Panc1 (cell line): ENCODE measurements at regions not wholly inside any gene's neighbourhood (a gene's known extent, or its start where the extent isn't known, plus 50 kb on each side); places are given as distances from the start of the nearest gene placed in this dataset.

Experiments
- ATAC-seq: fragments of 200-7000 bp; cut with Tn5 transposase; 2 replicates; pipeline ENCODE4 v1.9.1; 2020; ENCODE audit warnings: mild to moderate bottlenecking, moderate library complexity
- BruUV-seq: library from RNA; stranded (reverse); fragments of 400-500 nt; replicated peaks from 2 replicates; lab custom pipeline; 2021; lab: Mats Ljungman, UMichigan
- CTCF ChIA-PET: fragments of 300-600 bp; sonication (Branson Sonifier 250); formaldehyde crosslinking; loops from one replicate; lab custom pipeline; 2022; ENCODE audit warnings: antibody characterized with exemption; lab: Charles Lee
- POLR2A ChIA-PET: fragments of 300-600 bp; sonication (Branson Sonifier 250); formaldehyde crosslinking; loops from one replicate; lab custom pipeline; 2022; ENCODE audit warnings: antibody characterized with exemption; lab: Charles Lee
- DNase-seq: peaks from one replicate; pipeline ENCODE4 v3.0.0-alpha.2; 2010; ENCODE audit warnings: low read depth, low spot score
- H3K27ac ChIP-seq: 2 replicates; pipeline ENCODE4 v1.5.1; 2011; ENCODE audit warnings: mild to moderate bottlenecking, low read length, inconsistent platforms
- H3K27me3 ChIP-seq: fragments of 200-500 bp; sonication (Bioruptor generic); 2 replicates; pipeline ENCODE4 v1.6.0; 2014; ENCODE audit warnings: low read length, inconsistent platforms; ENCODE audit not compliant: control insufficient read depth, insufficient read depth
- H3K36me3 ChIP-seq: fragments of 200-500 bp; sonication (Bioruptor generic); 2 replicates; pipeline ENCODE4 v1.5.1; 2014; ENCODE audit warnings: inconsistent platforms, mild to moderate bottlenecking, low read length, moderate library complexity; ENCODE audit not compliant: control insufficient read depth, insufficient read depth
- H3K4me1 ChIP-seq: 2 replicates; pipeline ENCODE4 v1.5.1; 2011; ENCODE audit warnings: inconsistent platforms, mild to moderate bottlenecking, low read length, moderate library complexity; ENCODE audit not compliant: control insufficient read depth, insufficient read depth
- H3K4me3 ChIP-seq, 2 experiments: 2 replicates each; pipeline ENCODE4 v1.5.1; 2011 to 2012; ENCODE audit warnings: low read depth in 2 of 2, low read length in 2 of 2, mild to moderate bottlenecking in 2 of 2, inconsistent platforms in 1 of 2, moderate library complexity in 1 of 2
- H3K9me3 ChIP-seq: fragments of 200-500 bp; sonication (Bioruptor generic); 2 replicates; pipeline ENCODE4 v1.5.1; 2014; ENCODE audit warnings: low read depth, mild to moderate bottlenecking, inconsistent platforms, low read length, moderate library complexity; ENCODE audit not compliant: control insufficient read depth, insufficient read depth
- CTCF ChIP-seq: fragments of 450-650 bp; IDR thresholded peaks from 2 replicates; pipeline ENCODE4 v1.5.1; 2017; ENCODE audit warnings: mild to moderate bottlenecking
- POLR2AphosphoS5 ChIP-seq: IDR thresholded peaks from 2 replicates; pipeline ENCODE4 v1.6.1; 2012; ENCODE audit warnings: mild to moderate bottlenecking, low read depth, low read length, moderate library complexity
- REST ChIP-seq, 2 experiments: IDR thresholded peaks; 2 replicates each; pipeline ENCODE4 v1.6.1; 2011 to 2012; ENCODE audit warnings: low read depth in 2 of 2, control low read depth in 1 of 2, low read length in 1 of 2, mild to moderate bottlenecking in 1 of 2, moderate library complexity in 1 of 2; ENCODE audit not compliant: insufficient read depth in 1 of 2
- SIN3A ChIP-seq: IDR thresholded peaks from 2 replicates; pipeline ENCODE4 v1.6.1; 2012; ENCODE audit warnings: low read depth, mild to moderate bottlenecking, low read length, moderate library complexity, borderline replicate concordance; ENCODE audit not compliant: insufficient read depth
- TCF7L2 ChIP-seq: IDR thresholded peaks from 2 replicates; pipeline ENCODE4 v1.6.1; 2011; ENCODE audit warnings: mild to moderate bottlenecking, low read depth, low read length, inconsistent platforms
- in situ Hi-C: cut with HindIII; loops from 2 replicates; pipeline ENCODE4 v1.10.0; 2016; ENCODE audit warnings: low sequenced_read_pairs, low pct_unique_long_range_greater_than_20kb
- intact Hi-C: fragments of 100-400 bp; cut with micrococcal nuclease; formaldehyde crosslinking; loops from one replicate; pipeline ENCODE4 v1.10.0; 2022; ENCODE audit not compliant: unreplicated experiment

- ATAC-seq (no peak), DNase-seq (no peak)
- ChIA-PET CTCF (no interaction called here), POLR2A (no interaction called here)
- H3K27me3 ChIP-seq, result no peaks in the 10 kb centered on the region
- H3K27ac ChIP-seq, result no peak overlapping the region
- in situ Hi-C loops (no loop called here), intact Hi-C loops (no loop called here)
- H3K4me1 ChIP-seq, result no peaks in the 10 kb centered on the region
- no peaks in the 10 kb centered on the region for H3K36me3 ChIP-seq
- H3K4me3 ChIP-seq, result no peak overlapping the region
- H3K9me3 ChIP-seq, result no peaks in the 10 kb centered on the region
- no TSS peak for BruUV-seq
- TF ChIP-seq REST (IDR thresholded peaks at IDR 0.05; ENCODE audit: insufficient read depth in 1 of 2, low read depth in 2 of 2, low read length in 1 of 2), result no peak
- no peak for TF ChIP-seq SIN3A
- no peak for TF ChIP-seq TCF7L2
- no peak for TF ChIP-seq POLR2AphosphoS5
- TF ChIP-seq CTCF, result no peak
Observed at GRCh38 chrX:23114241-23114640, 114.5 kb downstream of the DDX53 start.

GRCh38 chrX:23115651-23116050 lies 115.9 kb downstream of the DDX53 start:
- in situ Hi-C loops, result no loop called here
- POLR2A ChIA-PET, result no interaction called here
- Histone ChIP-seq H3K27ac (no peak overlapping the region), H3K36me3 (no peaks in the 10 kb centered on the region), H3K9me3 (no peaks in the 10 kb centered on the region), H3K4me1 (no peaks in the 10 kb centered on the region), H3K4me3 (no peak overlapping the region), H3K27me3 (no peaks in the 10 kb centered on the region)
- no TSS peak for BruUV-seq
- CTCF ChIA-PET, result no interaction called here
- no peak for DNase-seq
- TF ChIP-seq POLR2AphosphoS5, result no peak
- no peak for TF ChIP-seq SIN3A
- no peak for TF ChIP-seq TCF7L2
- TF ChIP-seq CTCF, result no peak
- no peak for TF ChIP-seq REST (IDR thresholded peaks at IDR 0.05; ENCODE audit: insufficient read depth in 1 of 2, low read depth in 2 of 2, low read length in 1 of 2)
- no peak for ATAC-seq
- intact Hi-C loops, result no loop called here
